Glutamatergic neuron (in vitro differentiated cells): ENCODE measurements at regions not wholly inside any gene's neighbourhood (a gene's known extent, or its start where the extent isn't known, plus 50 kb on each side); places are given as distances from the start of the nearest gene placed in this dataset.
"Not testable (repeated sequence)": the region's sequence is repeated elsewhere in the genome, so short reads cannot be mapped to it uniquely, and the experiment has no call there.

ENCODE experiments used
- DNase-seq: peaks from one replicate; pipeline ENCODE4 v3.0.0; 2022
- H3K27ac Mint-ChIP-seq: one replicate; pipeline ENCODE4 v1.8.0; 2020; ENCODE audit warnings: mild to moderate bottlenecking, mixed read lengths, inconsistent platforms; ENCODE audit not compliant: unreplicated experiment
- H3K27me3 Mint-ChIP-seq: one replicate; pipeline ENCODE4 v1.8.0; 2020; ENCODE audit warnings: mild to moderate bottlenecking, moderate library complexity, mixed read lengths, inconsistent platforms; ENCODE audit not compliant: unreplicated experiment
- H3K36me3 Mint-ChIP-seq: one replicate; pipeline ENCODE4 v1.8.0; 2020; ENCODE audit warnings: mild to moderate bottlenecking, mixed read lengths, inconsistent platforms; ENCODE audit not compliant: unreplicated experiment
- H3K4me1 Mint-ChIP-seq: one replicate; pipeline ENCODE4 v1.8.0; 2020; ENCODE audit warnings: mild to moderate bottlenecking, low read depth, mixed read lengths, inconsistent platforms; ENCODE audit not compliant: unreplicated experiment
- H3K4me3 Mint-ChIP-seq: one replicate; pipeline ENCODE4 v1.8.0; 2020; ENCODE audit warnings: mild to moderate bottlenecking, mixed read lengths, inconsistent platforms; ENCODE audit not compliant: unreplicated experiment
- H3K9me3 Mint-ChIP-seq: one replicate; pipeline ENCODE4 v1.8.0; 2020; ENCODE audit warnings: mild to moderate bottlenecking, moderate library complexity, mixed read lengths, inconsistent platforms; ENCODE audit not compliant: unreplicated experiment
- CTCF ChIP-seq: fragments of 200-600 bp; sonication (generic); IDR thresholded peaks from one replicate; pipeline ENCODE4 v1.5.0; 2021; ENCODE audit not compliant: partially characterized antibody, unreplicated experiment

- no peak overlapping the region for H3K4me3 Mint-ChIP-seq
- peaks cover 2% of the 10 kb centered on the region for H3K9me3 Mint-ChIP-seq
- DNase-seq, result no peak
- H3K27ac Mint-ChIP-seq, result no peak overlapping the region
- no peaks in the 10 kb centered on the region for H3K4me1 Mint-ChIP-seq
- H3K36me3 Mint-ChIP-seq, result peaks cover 10% of the 10 kb centered on the region
- H3K27me3 Mint-ChIP-seq, result no peaks in the 10 kb centered on the region
- TF ChIP-seq CTCF, result no peak
Observed at GRCh38 chr12:61282790-61283575, 977.2 kb upstream of the USP15 start.

GRCh38 chr12:61290473-61290872 lies 969.7 kb upstream of the USP15 start:
- no peak for TF ChIP-seq CTCF
- Mint-ChIP-seq H3K27me3 (no peaks in the 10 kb centered on the region), H3K27ac (no peak overlapping the region), H3K36me3 (peaks cover 10% of the 10 kb centered on the region), H3K4me1 (no peaks in the 10 kb centered on the region), H3K9me3 (peaks cover 4% of the 10 kb centered on the region), H3K4me3 (no peak overlapping the region)
- DNase-seq, result no peak

GRCh38 chr12:61291647-61292046 lies 968.6 kb upstream of the USP15 start:
- H3K9me3 Mint-ChIP-seq, result peaks cover 4% of the 10 kb centered on the region
- H3K27ac Mint-ChIP-seq, result no peak overlapping the region
- no peaks in the 10 kb centered on the region for H3K4me1 Mint-ChIP-seq
- no peak overlapping the region for H3K4me3 Mint-ChIP-seq
- no peak for TF ChIP-seq CTCF
- no peak for DNase-seq
- no peaks in the 10 kb centered on the region for H3K27me3 Mint-ChIP-seq
- peaks cover 10% of the 10 kb centered on the region for H3K36me3 Mint-ChIP-seq

- H3K4me3 Mint-ChIP-seq, DNase-seq, H3K36me3 Mint-ChIP-seq, H3K4me1 Mint-ChIP-seq, H3K27ac Mint-ChIP-seq, H3K27me3 Mint-ChIP-seq, H3K9me3 Mint-ChIP-seq: not testable (repeated sequence)
Observed at GRCh38 chr12:61294011-61294410, 966.2 kb upstream of the USP15 start.

- DNase-seq, result no peak
- TF ChIP-seq CTCF, result no peak
- H3K36me3 Mint-ChIP-seq, result no peaks in the 10 kb centered on the region
- no peaks in the 10 kb centered on the region for H3K4me1 Mint-ChIP-seq
- H3K9me3 Mint-ChIP-seq, result no peaks in the 10 kb centered on the region
- no peak overlapping the region for H3K27ac Mint-ChIP-seq
- H3K4me3 Mint-ChIP-seq, result no peak overlapping the region
- no peaks in the 10 kb centered on the region for H3K27me3 Mint-ChIP-seq
Observed at GRCh38 chr12:61301817-61302216, 958.4 kb upstream of the USP15 start.
